H9 (cell line): ENCODE measurements at regions not wholly inside any gene's neighbourhood (a gene's known extent, or its start where the extent isn't known, plus 50 kb on each side); places are given as distances from the start of the nearest gene placed in this dataset.

ENCODE experiments used
- DNase-seq: peaks from one replicate; pipeline ENCODE4 v3.0.0-alpha.2; 2017
- H2AFZ ChIP-seq: one replicate; pipeline ENCODE4 v1.6.1; 2013; ENCODE audit warnings: mild to moderate bottlenecking, low read length, control low read depth, moderate library complexity
- H2AK5ac ChIP-seq: 2 replicates; pipeline ENCODE4 v1.6.1; 2013; ENCODE audit warnings: low read length, control low read depth, mixed read lengths; ENCODE audit not compliant: insufficient read length
- H2BK120ac ChIP-seq: one replicate; pipeline ENCODE4 v1.6.1; 2013; ENCODE audit warnings: low read depth, mild to moderate bottlenecking, low read length, control low read depth, inconsistent platforms; ENCODE audit not compliant: poor library complexity, severe bottlenecking
- H2BK12ac ChIP-seq: 2 replicates; pipeline ENCODE4 v1.6.1; 2013; ENCODE audit warnings: low read length, control low read depth, mixed read lengths, low read depth; ENCODE audit not compliant: insufficient read length
- H2BK15ac ChIP-seq: 2 replicates; pipeline ENCODE4 v1.6.1; 2013; ENCODE audit warnings: low read depth, low read length, control low read depth
- H2BK20ac ChIP-seq: one replicate; pipeline ENCODE4 v1.6.1; 2013; ENCODE audit warnings: low read depth, mild to moderate bottlenecking, low read length, control low read depth, inconsistent platforms; ENCODE audit not compliant: poor library complexity, severe bottlenecking
- H2BK5ac ChIP-seq: 2 replicates; pipeline ENCODE4 v1.6.1; 2013; ENCODE audit warnings: low read length, control low read depth, mixed read lengths; ENCODE audit not compliant: insufficient read length
- H3K14ac ChIP-seq: 2 replicates; pipeline ENCODE4 v1.6.1; 2013; ENCODE audit warnings: low read length, control low read depth; ENCODE audit not compliant: insufficient read depth
- H3K18ac ChIP-seq: 2 replicates; pipeline ENCODE4 v1.6.1; 2013; ENCODE audit warnings: low read depth, mild to moderate bottlenecking, mixed read lengths, low read length, control low read depth; ENCODE audit not compliant: insufficient read length
- H3K23ac ChIP-seq: 2 replicates; pipeline ENCODE4 v1.6.1; 2013; ENCODE audit warnings: low read length, control low read depth, mixed read lengths, low read depth; ENCODE audit not compliant: insufficient read length
- H3K23me2 ChIP-seq: 2 replicates; pipeline ENCODE4 v1.6.1; 2013; ENCODE audit warnings: low read depth, mild to moderate bottlenecking, mixed read lengths, low read length, control low read depth; ENCODE audit not compliant: insufficient read length, poor library complexity, severe bottlenecking
- H3K27ac ChIP-seq: 2 replicates; pipeline ENCODE4 v1.5.1; 2013; ENCODE audit warnings: low read length, control low read depth, mixed read lengths, low read depth; ENCODE audit not compliant: insufficient read length
- H3K27me3 ChIP-seq: 2 replicates; pipeline ENCODE4 v1.6.1; 2013; ENCODE audit warnings: low read length, control low read depth, inconsistent platforms; ENCODE audit not compliant: insufficient read depth
- H3K4ac ChIP-seq: 2 replicates; pipeline ENCODE4 v1.6.1; 2013; ENCODE audit warnings: low read depth, mild to moderate bottlenecking, control low read depth, inconsistent platforms, low read length, moderate library complexity
- H3K4me1 ChIP-seq: 2 replicates; pipeline ENCODE4 v1.6.1; 2013; ENCODE audit warnings: low read length, control low read depth, inconsistent platforms; ENCODE audit not compliant: insufficient read depth
- H3K4me2 ChIP-seq: 2 replicates; pipeline ENCODE4 v1.6.1; 2013; ENCODE audit warnings: low read length, control low read depth, mixed read lengths; ENCODE audit not compliant: insufficient read length, insufficient read depth
- H3K56ac ChIP-seq: 2 replicates; pipeline ENCODE4 v1.6.1; 2013; ENCODE audit warnings: low read depth, mild to moderate bottlenecking, mixed read lengths, low read length, control low read depth; ENCODE audit not compliant: insufficient read length
- H3K79me1 ChIP-seq: 2 replicates; pipeline ENCODE4 v1.6.1; 2013; ENCODE audit warnings: low read depth, mild to moderate bottlenecking, moderate library complexity, low read length, control low read depth, inconsistent platforms; ENCODE audit not compliant: insufficient read depth, poor library complexity, severe bottlenecking
- H3K79me2 ChIP-seq: 2 replicates; pipeline ENCODE4 v1.6.1; 2013; ENCODE audit warnings: low read length, control low read depth, inconsistent platforms; ENCODE audit not compliant: insufficient read depth
- H3K9ac ChIP-seq: 2 replicates; pipeline ENCODE4 v1.6.1; 2013; ENCODE audit warnings: low read length, control low read depth, mixed read lengths; ENCODE audit not compliant: insufficient read length; ENCODE audit errors: extremely low read depth
- H3K9me3 ChIP-seq: one replicate; pipeline ENCODE4 v1.6.1; 2013; ENCODE audit warnings: low read depth, low read length, inconsistent platforms; ENCODE audit not compliant: control insufficient read depth
- H3T11ph ChIP-seq: one replicate; pipeline ENCODE4 v1.6.1; 2013; ENCODE audit warnings: mild to moderate bottlenecking, low read length, control low read depth, inconsistent platforms
- H4K20me1 ChIP-seq: one replicate; pipeline ENCODE4 v1.6.1; 2013; ENCODE audit not compliant: control insufficient read depth, insufficient read length, insufficient read depth
- H4K5ac ChIP-seq: 2 replicates; pipeline ENCODE4 v1.6.1; 2013; ENCODE audit warnings: low read depth, mild to moderate bottlenecking, mixed read lengths, low read length, control low read depth; ENCODE audit not compliant: insufficient read length
- H4K8ac ChIP-seq: replicated peaks from 2 replicates; pipeline ENCODE4 v1.6.1; 2013; ENCODE audit warnings: low read length, control low read depth, mixed read lengths, low read depth; ENCODE audit not compliant: insufficient read length
- H4K91ac ChIP-seq: 2 replicates; pipeline ENCODE4 v1.6.1; 2013; ENCODE audit warnings: low read depth, mild to moderate bottlenecking, moderate library complexity, mixed read lengths, low read length, control low read depth; ENCODE audit not compliant: insufficient read length
- H3K27ac Mint-ChIP-seq, 3 experiments: 2 replicates in 2 of 3; 3 replicates in 1 of 3; pipeline ENCODE4 v1.8.0; 2020 to 2021; ENCODE audit warnings: mixed read lengths in 3 of 3, mild to moderate bottlenecking in 1 of 3, moderate library complexity in 1 of 3
- H3K27me3 Mint-ChIP-seq: 2 replicates; pipeline ENCODE4 v1.8.0; 2021; ENCODE audit warnings: low read depth, mild to moderate bottlenecking, moderate library complexity, mixed read lengths
- H3K36me3 Mint-ChIP-seq, 3 experiments: 2 replicates in 2 of 3; 3 replicates in 1 of 3; pipeline ENCODE4 v1.8.0; 2020 to 2021; ENCODE audit warnings: low read depth in 3 of 3, mixed read lengths in 3 of 3; ENCODE audit not compliant: insufficient read depth in 1 of 3
- H3K4me1 Mint-ChIP-seq, 2 experiments: 2 replicates each; pipeline ENCODE4 v1.8.0; 2020; ENCODE audit warnings: mixed read lengths in 2 of 2
- H3K4me3 Mint-ChIP-seq, 2 experiments: 2 replicates in 1 of 2; 3 replicates in 1 of 2; pipeline ENCODE4 v1.8.0; 2020 to 2021; ENCODE audit warnings: mild to moderate bottlenecking in 2 of 2, mixed read lengths in 2 of 2, moderate library complexity in 1 of 2
- H3K9me3 Mint-ChIP-seq, 2 experiments: 2 replicates in 1 of 2; 3 replicates in 1 of 2; pipeline ENCODE4 v1.8.0; 2020; ENCODE audit warnings: mild to moderate bottlenecking in 2 of 2, mixed read lengths in 2 of 2, moderate library complexity in 1 of 2
- WGBS: extraction: QIAGEN DNeasy Blood & Tissue Kit; methylation state at CpG from one replicate; pipeline ENCODE4 v1.1.7; 2013; ENCODE audit warnings: missing lambda C conversion rate, low lambda C conversion rate, mixed read lengths; ENCODE audit not compliant: insufficient read length; ENCODE audit errors: extremely low coverage; 5-methylcytosine and 5-hydroxymethylcytosine counted together
- TF ChIP-seq, protein P1 (sequence below): fragments of 200-600 bp; sonication (generic); conservative IDR thresholded peaks from 3 replicates; pipeline ENCODE4 v1.8.0; 2021; ENCODE audit warnings: antibody characterized with exemption, mild to moderate bottlenecking

- Mint-ChIP-seq H3K27me3 (no peaks in the 10 kb centered on the region; the same call in 1 of the 2 replicates), H3K4me1 (peaks cover 14 to 20% of the 10 kb centered on the region in 2 experiments), H3K36me3 (no peaks in the 10 kb centered on the region), H3K4me3 (no peak overlapping the region), H3K9me3 (peaks cover 1 to 5% of the 10 kb centered on the region in 2 experiments; a peak in 1 of 5 replicates), H3K27ac (no peak overlapping the region)
- Histone ChIP-seq H3K27ac (no peak overlapping the region), H2BK120ac (no peak overlapping the region), H3K23me2 (no peaks in the 10 kb centered on the region), H2AFZ (no peak overlapping the region), H3K9ac (no peak overlapping the region), H4K8ac (no peak overlapping the region), H3K27me3 (no peaks in the 10 kb centered on the region), H4K5ac (no peak overlapping the region), H3K4me2 (no peak overlapping the region), H3K18ac (no peak overlapping the region), H3K79me2 (no peaks in the 10 kb centered on the region), H3K23ac (no peak overlapping the region), H3K56ac (no peak overlapping the region), H3K4me1 (peaks cover 2% of the 10 kb centered on the region; the same call in 1 of the 2 replicates), H3K14ac (no peak overlapping the region), H2BK20ac (no peak overlapping the region), H2AK5ac (no peak overlapping the region), H2BK12ac (no peak overlapping the region), H3T11ph (no peak overlapping the region), H2BK5ac (no peak overlapping the region), H4K20me1 (no peaks in the 10 kb centered on the region), H3K4ac (no peak overlapping the region), H3K9me3 (no peaks in the 10 kb centered on the region), H4K91ac (no peak overlapping the region), H2BK15ac (no peak overlapping the region), H3K79me1 (no peaks in the 10 kb centered on the region)
- DNase-seq = no peak
- WGBS = no CpG with 5 or more reads among the region's 4 CpGs
- TF ChIP-seq, protein P1, sequence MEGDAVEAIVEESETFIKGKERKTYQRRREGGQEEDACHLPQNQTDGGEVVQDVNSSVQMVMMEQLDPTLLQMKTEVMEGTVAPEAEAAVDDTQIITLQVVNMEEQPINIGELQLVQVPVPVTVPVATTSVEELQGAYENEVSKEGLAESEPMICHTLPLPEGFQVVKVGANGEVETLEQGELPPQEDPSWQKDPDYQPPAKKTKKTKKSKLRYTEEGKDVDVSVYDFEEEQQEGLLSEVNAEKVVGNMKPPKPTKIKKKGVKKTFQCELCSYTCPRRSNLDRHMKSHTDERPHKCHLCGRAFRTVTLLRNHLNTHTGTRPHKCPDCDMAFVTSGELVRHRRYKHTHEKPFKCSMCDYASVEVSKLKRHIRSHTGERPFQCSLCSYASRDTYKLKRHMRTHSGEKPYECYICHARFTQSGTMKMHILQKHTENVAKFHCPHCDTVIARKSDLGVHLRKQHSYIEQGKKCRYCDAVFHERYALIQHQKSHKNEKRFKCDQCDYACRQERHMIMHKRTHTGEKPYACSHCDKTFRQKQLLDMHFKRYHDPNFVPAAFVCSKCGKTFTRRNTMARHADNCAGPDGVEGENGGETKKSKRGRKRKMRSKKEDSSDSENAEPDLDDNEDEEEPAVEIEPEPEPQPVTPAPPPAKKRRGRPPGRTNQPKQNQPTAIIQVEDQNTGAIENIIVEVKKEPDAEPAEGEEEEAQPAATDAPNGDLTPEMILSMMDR = no peak
Observed at GRCh38 chr16:7206469-7206868, 126.2 kb upstream of the RBFOX1 start.
